K562 (cell line): ENCODE measurements at regions not wholly inside any gene's neighbourhood (a gene's known extent, or its start where the extent isn't known, plus 50 kb on each side); places are given as distances from the start of the nearest gene placed in this dataset.

Experiments
- ATAC-seq: fragments of 200-7000 bp; cut with Tn5 transposase; 3 replicates; pipeline ENCODE4 v1.9.1; 2020; ENCODE audit warnings: moderate library complexity
- BruUV-seq: library from RNA; stranded (reverse); fragments of 400-500 nt; replicated peaks from 2 replicates; lab custom pipeline; 2021; lab: Mats Ljungman, UMichigan
- CTCF ChIA-PET: fragments of 300-600 bp; formaldehyde crosslinking; extraction: SDS; loops from one replicate; lab custom pipeline; 2021; ENCODE audit warnings: low intra/inter-chr PET ratio; lab: Yijun Ruan, JAX
- POLR2A ChIA-PET: fragments of 300-600, 350-650 bp; sonication (Branson Sonifier 250); formaldehyde crosslinking; extraction: SDS; loops from one replicate; lab custom pipeline; 2021; ENCODE audit warnings: antibody characterized with exemption, inconsistent platforms; lab: Yijun Ruan, JAX
- DNase-seq, 4 experiments: peaks; one replicate each; pipeline versions ENCODE4 v3.0.0 to v3.0.0-alpha.2; 2011 to 2018; ENCODE audit warnings: low spot score in 3 of 4, mixed read lengths in 3 of 4; ENCODE audit errors: extremely low read depth in 1 of 4
- FAIRE-seq: peaks from 2 replicates; lab custom pipeline; 2011; peaks lifted over from hg19 to GRCh38; lab: Jason Lieb, UNC
- H2AFZ ChIP-seq: 2 replicates; pipeline ENCODE4 v1.6.0; 2011; ENCODE audit warnings: low read depth, low read length, control low read depth, inconsistent platforms
- H3K27ac ChIP-seq: fragments of 200-600 bp; 3 replicates; pipeline ENCODE4 v1.8.0; 2011; ENCODE audit warnings: low read depth, mild to moderate bottlenecking, control low read depth, inconsistent platforms, low read length, moderate library complexity, mixed read lengths; ENCODE audit errors: extremely low read depth
- H3K27me3 ChIP-seq, 2 experiments: fragments of 300-600 bp in 1 of 2; 2 replicates in 1 of 2; 3 replicates in 1 of 2; pipeline versions ENCODE4 v1.6.0 to v1.8.0; 2011; ENCODE audit warnings: inconsistent platforms in 2 of 2, low read length in 2 of 2, mild to moderate bottlenecking in 1 of 2, mixed read lengths in 1 of 2, moderate library complexity in 1 of 2; ENCODE audit not compliant: control insufficient read depth in 2 of 2, insufficient read depth in 2 of 2
- H3K36me3 ChIP-seq: fragments of 300-600 bp; 3 replicates; pipeline ENCODE4 v1.8.0; 2011; ENCODE audit warnings: mild to moderate bottlenecking, low read length, inconsistent platforms; ENCODE audit not compliant: control insufficient read depth, insufficient read depth
- H3K4me1 ChIP-seq, 2 experiments: fragments of 200-600 bp in 1 of 2; replicated peaks in 1 of 2; 2 replicates in 1 of 2; 3 replicates in 1 of 2; pipeline versions ENCODE4 v1.5.1 to v1.8.0; 2011; ENCODE audit warnings: inconsistent platforms in 2 of 2, low read length in 2 of 2, mild to moderate bottlenecking in 1 of 2, mixed read lengths in 1 of 2, moderate library complexity in 1 of 2; ENCODE audit not compliant: control insufficient read depth in 2 of 2, insufficient read depth in 2 of 2
- H3K4me2 ChIP-seq: 2 replicates; pipeline ENCODE4 v1.6.1; 2011; ENCODE audit warnings: low read length, control low read depth, inconsistent platforms, mixed read lengths; ENCODE audit not compliant: insufficient read depth
- H3K4me3 ChIP-seq: fragments of 200-600 bp; sonication (generic), shearing (Covaris generic); 2 replicates; pipeline ENCODE4 v1.5.1; 2016; ENCODE audit warnings: control low read depth, inconsistent platforms
- H3K79me2 ChIP-seq: fragments of 200-600 bp; 3 replicates; pipeline ENCODE4 v1.8.0; 2011; ENCODE audit warnings: low read length, inconsistent platforms; ENCODE audit not compliant: control insufficient read depth, insufficient read depth
- H3K9ac ChIP-seq, 2 experiments: 2 replicates each; pipeline versions ENCODE4 v1.6.0 to v1.6.1; 2011; ENCODE audit warnings: low read depth in 2 of 2, low read length in 2 of 2, control low read depth in 1 of 2, inconsistent platforms in 1 of 2, mild to moderate bottlenecking in 1 of 2, mixed read lengths in 1 of 2; ENCODE audit not compliant: insufficient read depth in 1 of 2
- H3K9me1 ChIP-seq: one replicate; pipeline ENCODE4 v1.6.0; 2011; ENCODE audit warnings: inconsistent platforms, mild to moderate bottlenecking, low read length, moderate library complexity; ENCODE audit not compliant: control insufficient read depth, insufficient read depth
- H3K9me3 ChIP-seq: replicated peaks from 2 replicates; pipeline ENCODE4 v1.5.1; 2011; ENCODE audit warnings: low read depth, low read length, inconsistent platforms; ENCODE audit not compliant: control insufficient read depth, insufficient read depth
- H4K20me1 ChIP-seq: replicated peaks from 2 replicates; pipeline ENCODE4 v1.6.1; 2011; ENCODE audit warnings: low read length, inconsistent platforms, mixed read lengths; ENCODE audit not compliant: control insufficient read depth, insufficient read depth
- ASH1L ChIP-seq: fragments of 450-650 bp; IDR thresholded peaks from 2 replicates; pipeline ENCODE4 v1.6.1; 2018; ENCODE audit warnings: borderline replicate concordance, mild to moderate bottlenecking, low read depth; ENCODE audit not compliant: partially characterized antibody
- CCNT2 ChIP-seq: IDR thresholded peaks from 2 replicates; pipeline ENCODE4 v1.6.1; 2011; ENCODE audit warnings: borderline replicate concordance, low read depth, mild to moderate bottlenecking, moderate library complexity, mixed read lengths, low read length; ENCODE audit not compliant: insufficient read length; ENCODE audit errors: extremely low read depth
- CHAMP1 ChIP-seq: fragments of 450-650 bp; IDR thresholded peaks from 2 replicates; pipeline ENCODE4 v1.6.1; 2016; ENCODE audit warnings: mild to moderate bottlenecking
- MXI1 ChIP-seq: IDR thresholded peaks from 2 replicates; pipeline ENCODE4 v1.6.1; 2011; ENCODE audit warnings: low read depth, mild to moderate bottlenecking, improper control_type of control experiment, low read length
- OTX1 ChIP-seq: fragments of 450-650 bp; formaldehyde crosslinking; IDR thresholded peaks from 2 replicates; pipeline ENCODE4 v1.4.0; 2022; ENCODE audit warnings: mild to moderate bottlenecking
- ZEB2 ChIP-seq: fragments of 450-650 bp; IDR thresholded peaks from 2 replicates; pipeline ENCODE4 v1.6.1; 2016
- ZFP30 ChIP-seq: fragments of 250-450 bp; sonication (Bioruptor Pico); IDR thresholded peaks from 2 replicates; pipeline ENCODE4 v1.8.0; 2022; ENCODE audit warnings: moderate library complexity, mild to moderate bottlenecking, inconsistent platforms, borderline replicate concordance
- ZNF224 ChIP-seq: sonication (generic); formaldehyde crosslinking; IDR thresholded peaks from 2 replicates; pipeline ENCODE4 v1.8.0; 2022; ENCODE audit warnings: mild to moderate bottlenecking, missing genetic modification reagents
- ZNF282 ChIP-seq: sonication (generic); formaldehyde crosslinking; IDR thresholded peaks from 2 replicates; pipeline ENCODE4 v1.8.1; 2023; ENCODE audit warnings: missing genetic modification reagents
- ZNF639 ChIP-seq, 2 experiments: fragments of 200-800 bp in 1 of 2; sonication (Bioruptor generic) in 1 of 2; sonication (generic) in 1 of 2; formaldehyde crosslinking in 1 of 2; IDR thresholded peaks in 1 of 2; conservative IDR thresholded peaks in 1 of 2; 2 replicates each; pipeline versions ENCODE4 v1.5.0 to v1.6.1; 2016 to 2020; ENCODE audit warnings: missing compliant biosample characterization in 1 of 2, missing genetic modification characterization in 1 of 2, missing genetic modification reagents in 1 of 2
- WGBS: fragments of 100-300 bp; shearing (Covaris generic); methylation state at CpG from one replicate; pipeline ENCODE4 v1.1.6; 2016; ENCODE audit warnings: low coverage, mixed read lengths; ENCODE audit not compliant: insufficient coverage; ENCODE audit errors: missing lambda C conversion rate; 5-methylcytosine and 5-hydroxymethylcytosine counted together
- in situ Hi-C: fragments of 300-500 bp; cut with MboI; formaldehyde crosslinking; loops from 4 replicates; pipeline ENCODE4 v1.15.0; 2018; ENCODE audit warnings: inconsistent platforms, mixed read lengths
- intact Hi-C: fragments of 100-400 bp; cut with micrococcal nuclease; formaldehyde crosslinking; loops from 2 replicates; pipeline ENCODE4 v1.14.2; 2022

DNA sequence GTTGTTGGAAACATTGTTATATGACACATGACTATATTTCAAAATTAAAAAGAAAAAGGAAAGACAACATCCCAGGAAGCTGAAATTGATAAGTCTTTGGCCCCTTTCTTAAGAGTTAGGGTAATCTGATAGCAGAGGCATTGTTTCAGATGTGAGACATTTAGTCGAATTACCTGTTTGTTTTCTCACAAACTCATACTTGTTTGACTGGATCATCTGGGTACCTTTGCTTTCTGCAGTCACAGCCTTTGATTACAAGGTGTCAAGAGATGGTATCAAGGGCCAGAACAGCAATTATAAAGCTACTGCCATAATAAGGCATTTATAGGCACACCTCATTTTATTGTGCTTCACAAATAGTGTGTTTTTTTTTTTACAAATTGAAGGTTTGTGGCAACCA lies 136.3 kb downstream of the DUSP10 start:
- Histone ChIP-seq H3K36me3 (no peaks in the 10 kb centered on the region), H2AFZ (no peak overlapping the region)
- 6% methylated on average over 1 of the region's 1 CpG for WGBS

More for the DNA sequence above, 136.3 kb downstream of the DUSP10 start:
- ChIA-PET CTCF (no interaction called here), POLR2A (interaction anchor here (1.4 kb wide), 1 partner anchor 10 kb away, joined by 3 read pairs; no protein-coding TSS in a partner anchor)
- Histone ChIP-seq H3K9ac (no peak overlapping the region), H3K27ac (no peak overlapping the region)
- no peak for TF ChIP-seq CCNT2
- no peak for TF ChIP-seq ZFP30
- TF ChIP-seq ASH1L = no peak
- TF ChIP-seq ZEB2 = no peak
- TF ChIP-seq MXI1 = no peak
- no peak for TF ChIP-seq ZNF639 (CRISPR knock-in tag; conservative IDR thresholded peaks at IDR 0.05 in 1 of 2, IDR thresholded peaks at IDR 0.05 in 1 of 2)
- no peak for TF ChIP-seq CHAMP1
- no peak for TF ChIP-seq ZNF224 (CRISPR knock-in tag)
- no peak for TF ChIP-seq OTX1
- TF ChIP-seq ZNF282 (CRISPR knock-in tag) = no peak
- TF ChIP-seq, all 486 proteins: peak for 0
- intact Hi-C loops = no loop called here
- Histone ChIP-seq H3K4me1 (no peaks in the 10 kb centered on the region), H3K4me2 (no peak overlapping the region), H4K20me1 (no peaks in the 10 kb centered on the region), H3K9me1 (no peaks in the 10 kb centered on the region), H3K27me3 (no peaks in the 10 kb centered on the region), H3K9me3 (no peaks in the 10 kb centered on the region), H3K79me2 (no peaks in the 10 kb centered on the region), H3K4me3 (no peak overlapping the region)
- in situ Hi-C loops = no loop called here
- DNase-seq = no peak
- ATAC-seq = no peak
- BruUV-seq = no TSS peak
- no peak for FAIRE-seq
